ENCODE measurements at regions not wholly inside any gene's neighbourhood (a gene's known extent, or its start where the extent isn't known, plus 50 kb on each side); places are given as distances from the start of the nearest gene placed in this dataset.

GRCh38 chr5:124444147-124444775 is 302.2 kb downstream of the ZNF608 start:
- TF ChIP-seq CTCF (IDR thresholded peaks at IDR 0.05; ENCODE audit: low read depth, low read length, missing control alignments), result no peak
- Histone ChIP-seq H3K4me3 (ENCODE audit: low read depth, low read length) (no peak overlapping the region), H3K27ac (no peak overlapping the region), H3K36me3 (replicated peaks) (no peaks in the 10 kb centered on the region), H3K27me3 (replicated peaks) (no peaks in the 10 kb centered on the region)
- no peak for DNase-seq
- in situ Hi-C loops (cut with HindIII; ENCODE audit: low pct_ligation_motif_present, low sequenced_read_pairs), result no loop called here

- no peak for DNase-seq
- in situ Hi-C loops (cut with HindIII; ENCODE audit: low pct_ligation_motif_present, low sequenced_read_pairs), result no loop called here
- no peaks in the 10 kb centered on the region for H3K27me3 ChIP-seq (replicated peaks)
- H3K4me3 ChIP-seq (ENCODE audit: low read depth, low read length), result no peak overlapping the region
- H3K27ac ChIP-seq, result no peak overlapping the region
- TF ChIP-seq CTCF (IDR thresholded peaks at IDR 0.05; ENCODE audit: low read depth, low read length, missing control alignments), result no peak
- H3K36me3 ChIP-seq (replicated peaks), result no peaks in the 10 kb centered on the region
Observed at GRCh38 chr5:124440471-124440870, 306.0 kb downstream of the ZNF608 start.

- H3K36me3 ChIP-seq (replicated peaks), result no peaks in the 10 kb centered on the region
- H3K27me3 ChIP-seq (replicated peaks), result no peaks in the 10 kb centered on the region
- H3K4me3 ChIP-seq (ENCODE audit: low read depth, low read length), result no peak overlapping the region
- no peak overlapping the region for H3K27ac ChIP-seq
- no peak for DNase-seq
- TF ChIP-seq CTCF (IDR thresholded peaks at IDR 0.05; ENCODE audit: low read depth, low read length, missing control alignments), result no peak
- in situ Hi-C loops (cut with HindIII; ENCODE audit: low pct_ligation_motif_present, low sequenced_read_pairs), result no loop called here
Observed at GRCh38 chr5:124439609-124440008, 306.8 kb downstream of the ZNF608 start.

- Histone ChIP-seq H3K36me3 (replicated peaks) (no peaks in the 10 kb centered on the region), H3K27ac (no peak overlapping the region), H3K4me3 (ENCODE audit: low read depth, low read length) (no peak overlapping the region), H3K27me3 (replicated peaks) (no peaks in the 10 kb centered on the region)
- TF ChIP-seq CTCF (IDR thresholded peaks at IDR 0.05; ENCODE audit: low read depth, low read length, missing control alignments), result no peak
- no peak for DNase-seq
- in situ Hi-C loops (cut with HindIII; ENCODE audit: low pct_ligation_motif_present, low sequenced_read_pairs), result no loop called here
Observed at GRCh38 chr5:124438903-124439281, 307.5 kb downstream of the ZNF608 start.

GRCh38 chr5:124438026-124438902 is 308.2 kb downstream of the ZNF608 start:
- in situ Hi-C loops (cut with HindIII; ENCODE audit: low pct_ligation_motif_present, low sequenced_read_pairs), result no loop called here
- TF ChIP-seq CTCF (IDR thresholded peaks at IDR 0.05; ENCODE audit: low read depth, low read length, missing control alignments), result no peak
- Histone ChIP-seq H3K4me3 (ENCODE audit: low read depth, low read length) (no peak overlapping the region), H3K36me3 (replicated peaks) (no peaks in the 10 kb centered on the region), H3K27me3 (replicated peaks) (no peaks in the 10 kb centered on the region), H3K27ac (no peak overlapping the region)
- no peak for DNase-seq
